HepG2 (cell line): ENCODE measurements at regions not wholly inside any gene's neighbourhood (a gene's known extent, or its start where the extent isn't known, plus 50 kb on each side); places are given as distances from the start of the nearest gene placed in this dataset.

Experiments
- KLF15 ChIP-seq: sonication (generic); formaldehyde crosslinking; IDR thresholded peaks from 2 replicates; pipeline ENCODE4 v1.8.1; 2023; ENCODE audit warnings: borderline replicate concordance, mild to moderate bottlenecking, inconsistent platforms, missing genetic modification reagents, mixed read lengths
- ONECUT2 ChIP-seq: sonication (generic); formaldehyde crosslinking; IDR thresholded peaks from 2 replicates; pipeline ENCODE4 v1.4.0; 2020; ENCODE audit warnings: missing genetic modification reagents
- PATZ1 ChIP-seq: sonication (generic); formaldehyde crosslinking; IDR thresholded peaks from 2 replicates; pipeline ENCODE4 v1.4.0; 2020; ENCODE audit warnings: missing genetic modification reagents
- RERE ChIP-seq: IDR thresholded peaks from 2 replicates; pipeline ENCODE4 v1.6.1; 2016; ENCODE audit warnings: low read depth, missing genetic modification reagents, missing compliant biosample characterization
- TCF12 ChIP-seq, 2 experiments: fragments of 450-650 bp in 1 of 2; sonication (generic) in 1 of 2; formaldehyde crosslinking in 1 of 2; IDR thresholded peaks; 2 replicates each; pipeline versions ENCODE4 v1.6.1 to v1.8.0; 2017 to 2022; ENCODE audit warnings: antibody characterized with exemption in 1 of 2, mild to moderate bottlenecking in 1 of 2, missing genetic modification reagents in 1 of 2, moderate library complexity in 1 of 2
- ZBTB10 ChIP-seq: sonication (generic); formaldehyde crosslinking; IDR thresholded peaks from 2 replicates; pipeline ENCODE4 v1.4.0; 2020; ENCODE audit warnings: missing genetic modification reagents, borderline replicate concordance
- ZBTB25 ChIP-seq: IDR thresholded peaks from 2 replicates; pipeline ENCODE4 v1.6.1; 2018; ENCODE audit warnings: missing genetic modification reagents
- ZGPAT ChIP-seq: IDR thresholded peaks from 2 replicates; pipeline ENCODE4 v1.6.1; 2016; ENCODE audit warnings: mild to moderate bottlenecking
- ZNF251 ChIP-seq: sonication (generic); formaldehyde crosslinking; IDR thresholded peaks from 2 replicates; pipeline ENCODE4 v1.9.0; 2021; ENCODE audit warnings: mild to moderate bottlenecking, missing genetic modification reagents
- ZNF264 ChIP-seq: sonication (generic); formaldehyde crosslinking; IDR thresholded peaks from 2 replicates; pipeline ENCODE4 v1.4.0; 2020; ENCODE audit warnings: missing genetic modification reagents
- ZNF782 ChIP-seq: sonication (generic); formaldehyde crosslinking; IDR thresholded peaks from 2 replicates; pipeline ENCODE4 v1.4.0; 2020; ENCODE audit warnings: missing genetic modification reagents, mild to moderate bottlenecking, borderline replicate concordance
- ZNF839 ChIP-seq: sonication (generic); formaldehyde crosslinking; IDR thresholded peaks from 2 replicates; pipeline ENCODE4 v1.4.0; 2020; ENCODE audit warnings: missing genetic modification reagents, mild to moderate bottlenecking, borderline replicate concordance

GRCh38 chr4:96603641-96604040 is 763.7 kb downstream of the PDHA2 start (continued):
- TF ChIP-seq RERE (CRISPR knock-in tag) = no peak
- no peak for TF ChIP-seq KLF15 (CRISPR knock-in tag)
- no peak for TF ChIP-seq ZNF839 (CRISPR knock-in tag)
- TF ChIP-seq ZNF264 (CRISPR knock-in tag) = no peak
- TF ChIP-seq ZNF251 (CRISPR knock-in tag) = no peak
- TF ChIP-seq ZBTB10 = no peak
- no peak for TF ChIP-seq ZNF782 (CRISPR knock-in tag)
- no peak for TF ChIP-seq PATZ1 (CRISPR knock-in tag)
- TF ChIP-seq ZGPAT (CRISPR knock-in tag) = no peak
- TF ChIP-seq ONECUT2 (CRISPR knock-in tag) = no peak
- no peak for TF ChIP-seq TCF12 (IDR thresholded peaks at IDR 0.05)
- no peak for TF ChIP-seq TCF12 (CRISPR knock-in tag; IDR thresholded peaks at IDR 0.05)
- TF ChIP-seq ZBTB25 = no peak
